ENCODE measurements at regions not wholly inside any gene's neighbourhood (a gene's known extent, or its start where the extent isn't known, plus 50 kb on each side); places are given as distances from the start of the nearest gene placed in this dataset.

DNA sequence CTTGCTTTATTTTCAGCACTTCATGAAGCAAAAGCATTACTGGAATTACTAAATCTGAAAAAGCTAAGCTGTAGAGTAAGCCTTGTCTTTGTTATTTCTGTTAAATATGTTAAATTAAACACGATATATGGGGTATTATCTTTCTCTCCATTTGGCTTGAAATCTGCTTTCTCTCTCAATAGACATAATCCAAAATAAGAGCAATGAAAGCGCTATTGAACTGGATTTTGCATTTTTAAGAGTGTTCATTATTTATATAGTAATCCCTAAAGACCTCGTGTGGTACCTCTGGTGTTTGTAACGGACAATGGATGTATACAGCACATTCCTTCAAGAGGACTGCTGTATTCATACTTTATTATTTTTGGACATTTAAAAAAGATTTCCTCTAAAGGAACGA is 91.5 kb upstream of the KCNE2 start (continued):
- TF ChIP-seq, protein P1, sequence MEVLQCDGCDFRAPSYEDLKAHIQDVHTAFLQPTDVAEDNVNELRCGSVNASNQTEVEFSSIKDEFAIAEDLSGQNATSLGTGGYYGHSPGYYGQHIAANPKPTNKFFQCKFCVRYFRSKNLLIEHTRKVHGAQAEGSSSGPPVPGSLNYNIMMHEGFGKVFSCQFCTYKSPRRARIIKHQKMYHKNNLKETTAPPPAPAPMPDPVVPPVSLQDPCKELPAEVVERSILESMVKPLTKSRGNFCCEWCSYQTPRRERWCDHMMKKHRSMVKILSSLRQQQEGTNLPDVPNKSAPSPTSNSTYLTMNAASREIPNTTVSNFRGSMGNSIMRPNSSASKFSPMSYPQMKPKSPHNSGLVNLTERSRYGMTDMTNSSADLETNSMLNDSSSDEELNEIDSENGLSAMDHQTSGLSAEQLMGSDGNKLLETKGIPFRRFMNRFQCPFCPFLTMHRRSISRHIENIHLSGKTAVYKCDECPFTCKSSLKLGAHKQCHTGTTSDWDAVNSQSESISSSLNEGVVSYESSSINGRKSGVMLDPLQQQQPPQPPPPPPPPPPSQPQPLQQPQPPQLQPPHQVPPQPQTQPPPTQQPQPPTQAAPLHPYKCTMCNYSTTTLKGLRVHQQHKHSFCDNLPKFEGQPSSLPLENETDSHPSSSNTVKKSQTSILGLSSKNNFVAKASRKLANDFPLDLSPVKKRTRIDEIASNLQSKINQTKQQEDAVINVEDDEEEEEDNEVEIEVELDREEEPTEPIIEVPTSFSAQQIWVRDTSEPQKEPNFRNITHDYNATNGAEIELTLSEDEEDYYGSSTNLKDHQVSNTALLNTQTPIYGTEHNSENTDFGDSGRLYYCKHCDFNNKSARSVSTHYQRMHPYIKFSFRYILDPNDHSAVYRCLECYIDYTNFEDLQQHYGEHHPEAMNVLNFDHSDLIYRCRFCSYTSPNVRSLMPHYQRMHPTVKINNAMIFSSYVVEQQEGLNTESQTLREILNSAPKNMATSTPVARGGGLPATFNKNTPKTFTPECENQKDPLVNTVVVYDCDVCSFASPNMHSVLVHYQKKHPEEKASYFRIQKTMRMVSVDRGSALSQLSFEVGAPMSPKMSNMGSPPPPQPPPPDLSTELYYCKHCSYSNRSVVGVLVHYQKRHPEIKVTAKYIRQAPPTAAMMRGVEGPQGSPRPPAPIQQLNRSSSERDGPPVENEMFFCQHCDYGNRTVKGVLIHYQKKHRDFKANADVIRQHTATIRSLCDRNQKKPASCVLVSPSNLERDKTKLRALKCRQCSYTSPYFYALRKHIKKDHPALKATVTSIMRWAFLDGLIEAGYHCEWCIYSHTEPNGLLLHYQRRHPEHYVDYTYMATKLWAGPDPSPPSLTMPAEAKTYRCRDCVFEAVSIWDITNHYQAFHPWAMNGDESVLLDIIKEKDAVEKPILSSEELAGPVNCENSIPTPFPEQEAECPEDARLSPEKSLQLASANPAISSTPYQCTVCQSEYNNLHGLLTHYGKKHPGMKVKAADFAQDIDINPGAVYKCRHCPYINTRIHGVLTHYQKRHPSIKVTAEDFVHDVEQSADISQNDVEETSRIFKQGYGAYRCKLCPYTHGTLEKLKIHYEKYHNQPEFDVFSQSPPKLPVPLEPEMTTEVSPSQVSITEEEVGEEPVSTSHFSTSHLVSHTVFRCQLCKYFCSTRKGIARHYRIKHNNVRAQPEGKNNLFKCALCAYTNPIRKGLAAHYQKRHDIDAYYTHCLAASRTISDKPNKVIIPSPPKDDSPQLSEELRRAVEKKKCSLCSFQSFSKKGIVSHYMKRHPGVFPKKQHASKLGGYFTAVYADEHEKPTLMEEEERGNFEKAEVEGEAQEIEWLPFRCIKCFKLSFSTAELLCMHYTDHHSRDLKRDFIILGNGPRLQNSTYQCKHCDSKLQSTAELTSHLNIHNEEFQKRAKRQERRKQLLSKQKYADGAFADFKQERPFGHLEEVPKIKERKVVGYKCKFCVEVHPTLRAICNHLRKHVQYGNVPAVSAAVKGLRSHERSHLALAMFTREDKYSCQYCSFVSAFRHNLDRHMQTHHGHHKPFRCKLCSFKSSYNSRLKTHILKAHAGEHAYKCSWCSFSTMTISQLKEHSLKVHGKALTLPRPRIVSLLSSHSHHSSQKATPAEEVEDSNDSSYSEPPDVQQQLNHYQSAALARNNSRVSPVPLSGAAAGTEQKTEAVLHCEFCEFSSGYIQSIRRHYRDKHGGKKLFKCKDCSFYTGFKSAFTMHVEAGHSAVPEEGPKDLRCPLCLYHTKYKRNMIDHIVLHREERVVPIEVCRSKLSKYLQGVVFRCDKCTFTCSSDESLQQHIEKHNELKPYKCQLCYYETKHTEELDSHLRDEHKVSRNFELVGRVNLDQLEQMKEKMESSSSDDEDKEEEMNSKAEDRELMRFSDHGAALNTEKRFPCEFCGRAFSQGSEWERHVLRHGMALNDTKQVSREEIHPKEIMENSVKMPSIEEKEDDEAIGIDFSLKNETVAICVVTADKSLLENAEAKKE (CRISPR knock-in tag; IDR thresholded peaks at IDR 0.05), result no peak
- no peak for TF ChIP-seq POLR2AphosphoS5 (IDR thresholded peaks at IDR 0.05; ENCODE audit: low read depth)
- TF ChIP-seq, protein P2, sequence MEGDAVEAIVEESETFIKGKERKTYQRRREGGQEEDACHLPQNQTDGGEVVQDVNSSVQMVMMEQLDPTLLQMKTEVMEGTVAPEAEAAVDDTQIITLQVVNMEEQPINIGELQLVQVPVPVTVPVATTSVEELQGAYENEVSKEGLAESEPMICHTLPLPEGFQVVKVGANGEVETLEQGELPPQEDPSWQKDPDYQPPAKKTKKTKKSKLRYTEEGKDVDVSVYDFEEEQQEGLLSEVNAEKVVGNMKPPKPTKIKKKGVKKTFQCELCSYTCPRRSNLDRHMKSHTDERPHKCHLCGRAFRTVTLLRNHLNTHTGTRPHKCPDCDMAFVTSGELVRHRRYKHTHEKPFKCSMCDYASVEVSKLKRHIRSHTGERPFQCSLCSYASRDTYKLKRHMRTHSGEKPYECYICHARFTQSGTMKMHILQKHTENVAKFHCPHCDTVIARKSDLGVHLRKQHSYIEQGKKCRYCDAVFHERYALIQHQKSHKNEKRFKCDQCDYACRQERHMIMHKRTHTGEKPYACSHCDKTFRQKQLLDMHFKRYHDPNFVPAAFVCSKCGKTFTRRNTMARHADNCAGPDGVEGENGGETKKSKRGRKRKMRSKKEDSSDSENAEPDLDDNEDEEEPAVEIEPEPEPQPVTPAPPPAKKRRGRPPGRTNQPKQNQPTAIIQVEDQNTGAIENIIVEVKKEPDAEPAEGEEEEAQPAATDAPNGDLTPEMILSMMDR (conservative IDR thresholded peaks at IDR 0.05; ENCODE audit: low read depth in 2 of 2), result no peak

DNA sequence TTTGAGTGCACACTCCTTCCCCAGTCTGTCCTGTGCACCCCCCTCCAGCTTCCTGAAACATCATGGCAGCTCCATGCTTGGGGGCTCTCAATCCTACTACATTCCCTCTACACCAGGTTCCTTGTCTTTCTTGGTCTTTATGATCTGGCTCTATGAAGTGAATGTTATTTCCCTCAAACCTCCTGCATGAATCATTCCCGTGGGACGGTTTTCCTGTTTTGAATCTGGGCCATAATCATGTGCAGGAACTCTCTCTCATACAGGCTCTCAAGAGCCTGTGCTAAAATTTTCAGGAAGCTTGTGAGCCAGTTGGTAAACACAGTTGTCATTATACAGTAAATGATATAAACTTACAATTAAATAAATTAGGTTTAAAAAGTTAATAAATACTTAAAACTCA is 89.8 kb upstream of the KCNE2 start:
- Mint-ChIP-seq H3K27ac (no peak overlapping the region), H3K27me3 (ENCODE audit: insufficient read depth, low read depth, poor library complexity) (peaks cover 3% of the 10 kb centered on the region)
- no peak for ATAC-seq
- TF ChIP-seq, protein P3, sequence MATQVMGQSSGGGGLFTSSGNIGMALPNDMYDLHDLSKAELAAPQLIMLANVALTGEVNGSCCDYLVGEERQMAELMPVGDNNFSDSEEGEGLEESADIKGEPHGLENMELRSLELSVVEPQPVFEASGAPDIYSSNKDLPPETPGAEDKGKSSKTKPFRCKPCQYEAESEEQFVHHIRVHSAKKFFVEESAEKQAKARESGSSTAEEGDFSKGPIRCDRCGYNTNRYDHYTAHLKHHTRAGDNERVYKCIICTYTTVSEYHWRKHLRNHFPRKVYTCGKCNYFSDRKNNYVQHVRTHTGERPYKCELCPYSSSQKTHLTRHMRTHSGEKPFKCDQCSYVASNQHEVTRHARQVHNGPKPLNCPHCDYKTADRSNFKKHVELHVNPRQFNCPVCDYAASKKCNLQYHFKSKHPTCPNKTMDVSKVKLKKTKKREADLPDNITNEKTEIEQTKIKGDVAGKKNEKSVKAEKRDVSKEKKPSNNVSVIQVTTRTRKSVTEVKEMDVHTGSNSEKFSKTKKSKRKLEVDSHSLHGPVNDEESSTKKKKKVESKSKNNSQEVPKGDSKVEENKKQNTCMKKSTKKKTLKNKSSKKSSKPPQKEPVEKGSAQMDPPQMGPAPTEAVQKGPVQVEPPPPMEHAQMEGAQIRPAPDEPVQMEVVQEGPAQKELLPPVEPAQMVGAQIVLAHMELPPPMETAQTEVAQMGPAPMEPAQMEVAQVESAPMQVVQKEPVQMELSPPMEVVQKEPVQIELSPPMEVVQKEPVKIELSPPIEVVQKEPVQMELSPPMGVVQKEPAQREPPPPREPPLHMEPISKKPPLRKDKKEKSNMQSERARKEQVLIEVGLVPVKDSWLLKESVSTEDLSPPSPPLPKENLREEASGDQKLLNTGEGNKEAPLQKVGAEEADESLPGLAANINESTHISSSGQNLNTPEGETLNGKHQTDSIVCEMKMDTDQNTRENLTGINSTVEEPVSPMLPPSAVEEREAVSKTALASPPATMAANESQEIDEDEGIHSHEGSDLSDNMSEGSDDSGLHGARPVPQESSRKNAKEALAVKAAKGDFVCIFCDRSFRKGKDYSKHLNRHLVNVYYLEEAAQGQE (IDR thresholded peaks at IDR 0.05; ENCODE audit: unreplicated experiment), result no peak
- TF ChIP-seq POLR2AphosphoS5 (IDR thresholded peaks at IDR 0.05; ENCODE audit: low read depth) (no peak), CREB1 (CRISPR knock-in tag; IDR thresholded peaks at IDR 0.05; ENCODE audit: low read depth) (no peak), EZH2phosphoT487 (IDR thresholded peaks at IDR 0.05; ENCODE audit: unreplicated experiment) (no peak), ZNF114 (CRISPR knock-in tag; IDR thresholded peaks at IDR 0.05) (no peak), EZH2 (IDR thresholded peaks at IDR 0.05; ENCODE audit: low read depth, unreplicated experiment) (no peak)

More for the DNA sequence above, 89.8 kb upstream of the KCNE2 start:
- no peaks in the 10 kb centered on the region for H3K36me3 Mint-ChIP-seq (ENCODE audit: low read depth)
- H3K4me3 ChIP-seq, result no peak overlapping the region
- no peaks in the 10 kb centered on the region for H3K79me2 ChIP-seq (replicated peaks; ENCODE audit: insufficient read depth)
- H3K36me3 ChIP-seq (ENCODE audit: insufficient read depth), result no peaks in the 10 kb centered on the region
- no peak overlapping the region for H3K27ac ChIP-seq (ENCODE audit: low read depth)
- H3K4me3 Mint-ChIP-seq, result no peak overlapping the region
- H3K4me1 ChIP-seq (ENCODE audit: insufficient read depth), result no peaks in the 10 kb centered on the region
- peaks cover 1% of the 10 kb centered on the region; the same call in 1 of the 3 replicates for H3K4me1 Mint-ChIP-seq
- peaks cover 24% of the 10 kb centered on the region for H3K9me2 ChIP-seq (ENCODE audit: insufficient read depth)
- no peaks in the 10 kb centered on the region for H3F3A ChIP-seq (replicated peaks; ENCODE audit: low read depth)
- H2AFZ ChIP-seq, result no peak overlapping the region
- H3K27me3 ChIP-seq (ENCODE audit: insufficient read depth), result no peaks in the 10 kb centered on the region
- H4K20me1 ChIP-seq (replicated peaks; ENCODE audit: insufficient read depth), result no peaks in the 10 kb centered on the region
- DNase-seq (ENCODE audit: low spot score), result no peak
- H3K9me3 Mint-ChIP-seq, result no peaks in the 10 kb centered on the region; the same call in 2 of the 3 replicates
- H3K4me2 ChIP-seq, result no peak overlapping the region

Measured in GM23338 (cell line).